Activated gamma-delta T cell (primary cell): ENCODE measurements at regions not wholly inside any gene's neighbourhood (a gene's known extent, or its start where the extent isn't known, plus 50 kb on each side); places are given as distances from the start of the nearest gene placed in this dataset.

ENCODE experiments used
- DNase-seq: peaks from one replicate; lab custom pipeline; 2025; lab: John Stamatoyannopoulos, UW

GRCh38 chr1:182193908-182194550 lies 132.5 kb upstream of the ZNF648 start:
- DNase-seq, result no peak

GRCh38 chr1:182192966-182193365 lies 131.5 kb upstream of the ZNF648 start:
- no peak for DNase-seq

GRCh38 chr1:182192215-182192614 lies 130.7 kb upstream of the ZNF648 start:
- no peak for DNase-seq

GRCh38 chr1:182191381-182192115 lies 130.0 kb upstream of the ZNF648 start:
- no peak for DNase-seq

- DNase-seq, result no peak
Measured at GRCh38 chr1:182189535-182190066, 128.1 kb upstream of the ZNF648 start.

- DNase-seq, result no peak
Measured at GRCh38 chr1:182186757-182187146, 125.2 kb upstream of the ZNF648 start.

- DNase-seq, result no peak
Measured at GRCh38 chr1:182185842-182186756, 124.6 kb upstream of the ZNF648 start.

GRCh38 chr1:182185136-182185535 lies 123.6 kb upstream of the ZNF648 start:
- no peak for DNase-seq

GRCh38 chr1:182183606-182184005 lies 122.1 kb upstream of the ZNF648 start:
- DNase-seq, result no peak

GRCh38 chr1:182182311-182182710 lies 120.8 kb upstream of the ZNF648 start:
- DNase-seq, result no peak

GRCh38 chr1:182181167-182181572 lies 119.7 kb upstream of the ZNF648 start:
- DNase-seq, result no peak

- no peak for DNase-seq
Measured at GRCh38 chr1:182175361-182175931, 113.9 kb upstream of the ZNF648 start.

- no peak for DNase-seq
Measured at GRCh38 chr1:182174513-182174855, 113.0 kb upstream of the ZNF648 start.

GRCh38 chr1:182173808-182174512 lies 112.4 kb upstream of the ZNF648 start:
- DNase-seq, result no peak

GRCh38 chr1:182172699-182173098 lies 111.2 kb upstream of the ZNF648 start:
- DNase-seq, result no peak

- DNase-seq, result no peak
Measured at GRCh38 chr1:182170891-182171461, 109.5 kb upstream of the ZNF648 start.

GRCh38 chr1:182169203-182169602 lies 107.7 kb upstream of the ZNF648 start:
- DNase-seq, result no peak

GRCh38 chr1:182166750-182167149 lies 105.2 kb upstream of the ZNF648 start:
- no peak for DNase-seq

- no peak for DNase-seq
Measured at GRCh38 chr1:182166321-182166720, 104.8 kb upstream of the ZNF648 start.

GRCh38 chr1:182164273-182164672 lies 102.8 kb upstream of the ZNF648 start:
- no peak for DNase-seq

GRCh38 chr1:182163821-182164223 lies 102.3 kb upstream of the ZNF648 start:
- no peak for DNase-seq
